ENCODE measurements at regions not wholly inside any gene's neighbourhood (a gene's known extent, or its start where the extent isn't known, plus 50 kb on each side); places are given as distances from the start of the nearest gene placed in this dataset.

DNA sequence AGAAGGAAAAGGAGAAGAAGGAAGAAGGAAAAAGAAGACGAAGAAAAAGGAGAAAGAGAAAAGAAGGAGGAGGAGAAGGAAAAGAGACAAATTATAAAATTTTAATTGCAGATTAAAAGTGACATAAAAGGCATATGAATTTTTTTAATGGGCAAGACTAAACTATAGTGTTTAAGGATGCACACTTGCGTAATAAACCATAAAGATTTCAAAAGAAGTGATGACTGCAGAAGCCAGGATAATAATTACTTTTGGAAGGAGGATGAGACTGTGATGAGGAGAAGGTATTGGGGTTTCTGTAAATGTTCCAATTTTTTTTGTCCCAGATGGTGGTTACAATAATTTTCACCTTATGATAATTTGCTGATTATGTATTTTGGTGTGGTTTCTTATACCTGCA lies 243.1 kb upstream of the PKN2 start:
- TF ChIP-seq, protein P1, sequence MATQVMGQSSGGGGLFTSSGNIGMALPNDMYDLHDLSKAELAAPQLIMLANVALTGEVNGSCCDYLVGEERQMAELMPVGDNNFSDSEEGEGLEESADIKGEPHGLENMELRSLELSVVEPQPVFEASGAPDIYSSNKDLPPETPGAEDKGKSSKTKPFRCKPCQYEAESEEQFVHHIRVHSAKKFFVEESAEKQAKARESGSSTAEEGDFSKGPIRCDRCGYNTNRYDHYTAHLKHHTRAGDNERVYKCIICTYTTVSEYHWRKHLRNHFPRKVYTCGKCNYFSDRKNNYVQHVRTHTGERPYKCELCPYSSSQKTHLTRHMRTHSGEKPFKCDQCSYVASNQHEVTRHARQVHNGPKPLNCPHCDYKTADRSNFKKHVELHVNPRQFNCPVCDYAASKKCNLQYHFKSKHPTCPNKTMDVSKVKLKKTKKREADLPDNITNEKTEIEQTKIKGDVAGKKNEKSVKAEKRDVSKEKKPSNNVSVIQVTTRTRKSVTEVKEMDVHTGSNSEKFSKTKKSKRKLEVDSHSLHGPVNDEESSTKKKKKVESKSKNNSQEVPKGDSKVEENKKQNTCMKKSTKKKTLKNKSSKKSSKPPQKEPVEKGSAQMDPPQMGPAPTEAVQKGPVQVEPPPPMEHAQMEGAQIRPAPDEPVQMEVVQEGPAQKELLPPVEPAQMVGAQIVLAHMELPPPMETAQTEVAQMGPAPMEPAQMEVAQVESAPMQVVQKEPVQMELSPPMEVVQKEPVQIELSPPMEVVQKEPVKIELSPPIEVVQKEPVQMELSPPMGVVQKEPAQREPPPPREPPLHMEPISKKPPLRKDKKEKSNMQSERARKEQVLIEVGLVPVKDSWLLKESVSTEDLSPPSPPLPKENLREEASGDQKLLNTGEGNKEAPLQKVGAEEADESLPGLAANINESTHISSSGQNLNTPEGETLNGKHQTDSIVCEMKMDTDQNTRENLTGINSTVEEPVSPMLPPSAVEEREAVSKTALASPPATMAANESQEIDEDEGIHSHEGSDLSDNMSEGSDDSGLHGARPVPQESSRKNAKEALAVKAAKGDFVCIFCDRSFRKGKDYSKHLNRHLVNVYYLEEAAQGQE (IDR thresholded peaks at IDR 0.05) = no peak
- no peak for TF ChIP-seq RAD21 (IDR thresholded peaks at IDR 0.05)
- TF ChIP-seq, protein P2, sequence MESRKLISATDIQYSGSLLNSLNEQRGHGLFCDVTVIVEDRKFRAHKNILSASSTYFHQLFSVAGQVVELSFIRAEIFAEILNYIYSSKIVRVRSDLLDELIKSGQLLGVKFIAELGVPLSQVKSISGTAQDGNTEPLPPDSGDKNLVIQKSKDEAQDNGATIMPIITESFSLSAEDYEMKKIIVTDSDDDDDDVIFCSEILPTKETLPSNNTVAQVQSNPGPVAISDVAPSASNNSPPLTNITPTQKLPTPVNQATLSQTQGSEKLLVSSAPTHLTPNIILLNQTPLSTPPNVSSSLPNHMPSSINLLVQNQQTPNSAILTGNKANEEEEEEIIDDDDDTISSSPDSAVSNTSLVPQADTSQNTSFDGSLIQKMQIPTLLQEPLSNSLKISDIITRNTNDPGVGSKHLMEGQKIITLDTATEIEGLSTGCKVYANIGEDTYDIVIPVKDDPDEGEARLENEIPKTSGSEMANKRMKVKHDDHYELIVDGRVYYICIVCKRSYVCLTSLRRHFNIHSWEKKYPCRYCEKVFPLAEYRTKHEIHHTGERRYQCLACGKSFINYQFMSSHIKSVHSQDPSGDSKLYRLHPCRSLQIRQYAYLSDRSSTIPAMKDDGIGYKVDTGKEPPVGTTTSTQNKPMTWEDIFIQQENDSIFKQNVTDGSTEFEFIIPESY (IDR thresholded peaks at IDR 0.05) = no peak
- no peak for TF ChIP-seq TAF1 (conservative IDR thresholded peaks at IDR 0.05)
- no peak for TF ChIP-seq SP1 (IDR thresholded peaks at IDR 0.05)
- no peak for TF ChIP-seq FOXA1 (IDR thresholded peaks at IDR 0.05)
- TF ChIP-seq NR2F2 (IDR thresholded peaks at IDR 0.05) = no peak
- no peak for TF ChIP-seq GABPA (IDR thresholded peaks at IDR 0.05 in 1 of 2, conservative IDR thresholded peaks at IDR 0.05 in 1 of 2)
- TF ChIP-seq JUND (IDR thresholded peaks at IDR 0.05) = no peak
- TF ChIP-seq, protein P3, sequence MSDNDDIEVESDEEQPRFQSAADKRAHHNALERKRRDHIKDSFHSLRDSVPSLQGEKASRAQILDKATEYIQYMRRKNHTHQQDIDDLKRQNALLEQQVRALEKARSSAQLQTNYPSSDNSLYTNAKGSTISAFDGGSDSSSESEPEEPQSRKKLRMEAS (IDR thresholded peaks at IDR 0.05) = no peak
- Histone ChIP-seq H3K4me1 (ENCODE audit: control insufficient read depth in 4 of 4, insufficient read depth in 4 of 4, low read length in 3 of 4) (no peaks in the 10 kb centered on the region), H3K4me3 (ENCODE audit: low read depth in 1 of 3, low read length in 3 of 3) (no peak overlapping the region), H3K9ac (ENCODE audit: low read depth in 1 of 2, low read length in 2 of 2) (no peak overlapping the region), H3K27ac (ENCODE audit: low read depth in 1 of 2, low read length in 2 of 2) (no peak overlapping the region), H3K9me3 (ENCODE audit: control insufficient read depth in 4 of 4, low read length in 3 of 4) (no peaks in the 10 kb centered on the region), H3K36me3 (ENCODE audit: control insufficient read depth in 4 of 4, insufficient read depth in 3 of 4, low read depth in 1 of 4, low read length in 3 of 4) (no peaks in the 10 kb centered on the region), H3K27me3 (ENCODE audit: control insufficient read depth in 4 of 4, insufficient read depth in 4 of 4, low read length in 3 of 4) (no peaks in the 10 kb centered on the region)
- DNase-seq (ENCODE audit: low spot score) = no peak
- 81% methylated on average over 2 of the region's 2 CpGs for WGBS

DNA sequence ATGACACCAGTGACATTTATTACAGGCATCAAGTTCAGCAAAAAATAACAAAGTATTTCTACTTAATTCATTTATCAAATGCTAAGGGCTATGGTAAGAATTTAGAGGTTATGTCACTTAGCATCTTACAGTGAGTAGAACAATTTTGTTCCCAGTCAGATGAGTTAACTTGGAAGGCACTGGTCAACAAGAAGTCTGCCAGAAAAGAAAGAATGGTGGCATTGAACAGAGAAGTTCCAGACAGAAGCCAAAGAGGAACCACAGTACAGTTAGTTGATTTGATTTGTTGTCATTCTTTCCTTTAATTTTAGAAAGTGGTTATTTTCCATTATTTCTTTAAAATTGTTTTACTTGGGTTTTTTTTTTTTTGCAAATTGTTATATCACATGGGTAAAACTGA lies 232.2 kb upstream of the PKN2 start:
- Histone ChIP-seq H3K4me3 (ENCODE audit: low read depth in 1 of 3, low read length in 3 of 3) (no peak overlapping the region), H3K9ac (ENCODE audit: low read depth in 1 of 2, low read length in 2 of 2) (no peak overlapping the region)
- TF ChIP-seq JUND (IDR thresholded peaks at IDR 0.05) = no peak
- TF ChIP-seq FOXA1 (IDR thresholded peaks at IDR 0.05) = no peak
- TF ChIP-seq RAD21 (IDR thresholded peaks at IDR 0.05) = no peak
- TF ChIP-seq HNF4G (IDR thresholded peaks at IDR 0.05) = no peak
- TF ChIP-seq TAF1 (conservative IDR thresholded peaks at IDR 0.05) = no peak
- TF ChIP-seq RXRA (IDR thresholded peaks at IDR 0.05) = no peak
- no peak for TF ChIP-seq NR2F2 (IDR thresholded peaks at IDR 0.05)
- TF ChIP-seq, protein P1 (IDR thresholded peaks at IDR 0.05) = no peak
- TF ChIP-seq, protein P2 (IDR thresholded peaks at IDR 0.05) = no peak
- TF ChIP-seq, protein P4, sequence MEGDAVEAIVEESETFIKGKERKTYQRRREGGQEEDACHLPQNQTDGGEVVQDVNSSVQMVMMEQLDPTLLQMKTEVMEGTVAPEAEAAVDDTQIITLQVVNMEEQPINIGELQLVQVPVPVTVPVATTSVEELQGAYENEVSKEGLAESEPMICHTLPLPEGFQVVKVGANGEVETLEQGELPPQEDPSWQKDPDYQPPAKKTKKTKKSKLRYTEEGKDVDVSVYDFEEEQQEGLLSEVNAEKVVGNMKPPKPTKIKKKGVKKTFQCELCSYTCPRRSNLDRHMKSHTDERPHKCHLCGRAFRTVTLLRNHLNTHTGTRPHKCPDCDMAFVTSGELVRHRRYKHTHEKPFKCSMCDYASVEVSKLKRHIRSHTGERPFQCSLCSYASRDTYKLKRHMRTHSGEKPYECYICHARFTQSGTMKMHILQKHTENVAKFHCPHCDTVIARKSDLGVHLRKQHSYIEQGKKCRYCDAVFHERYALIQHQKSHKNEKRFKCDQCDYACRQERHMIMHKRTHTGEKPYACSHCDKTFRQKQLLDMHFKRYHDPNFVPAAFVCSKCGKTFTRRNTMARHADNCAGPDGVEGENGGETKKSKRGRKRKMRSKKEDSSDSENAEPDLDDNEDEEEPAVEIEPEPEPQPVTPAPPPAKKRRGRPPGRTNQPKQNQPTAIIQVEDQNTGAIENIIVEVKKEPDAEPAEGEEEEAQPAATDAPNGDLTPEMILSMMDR (IDR thresholded peaks at IDR 0.05; ENCODE audit: low read depth, low read length, missing input control) = no peak
- no peak for TF ChIP-seq GABPA (IDR thresholded peaks at IDR 0.05 in 1 of 2, conservative IDR thresholded peaks at IDR 0.05 in 1 of 2)
- TF ChIP-seq FOXA2 (IDR thresholded peaks at IDR 0.05) = no peak
- TF ChIP-seq, protein P5, sequence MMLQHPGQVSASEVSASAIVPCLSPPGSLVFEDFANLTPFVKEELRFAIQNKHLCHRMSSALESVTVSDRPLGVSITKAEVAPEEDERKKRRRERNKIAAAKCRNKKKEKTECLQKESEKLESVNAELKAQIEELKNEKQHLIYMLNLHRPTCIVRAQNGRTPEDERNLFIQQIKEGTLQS (IDR thresholded peaks at IDR 0.05) = no peak

More for the DNA sequence above, 232.2 kb upstream of the PKN2 start:
- no peaks in the 10 kb centered on the region for H3K27me3 ChIP-seq (ENCODE audit: control insufficient read depth in 4 of 4, insufficient read depth in 4 of 4, low read length in 3 of 4)
- H3K4me1 ChIP-seq (ENCODE audit: control insufficient read depth in 4 of 4, insufficient read depth in 4 of 4, low read length in 3 of 4) = no peaks in the 10 kb centered on the region
- no peaks in the 10 kb centered on the region for H3K36me3 ChIP-seq (ENCODE audit: control insufficient read depth in 4 of 4, insufficient read depth in 3 of 4, low read depth in 1 of 4, low read length in 3 of 4)
- no peak for DNase-seq (ENCODE audit: low spot score)
- no peaks in the 10 kb centered on the region for H3K9me3 ChIP-seq (ENCODE audit: control insufficient read depth in 4 of 4, low read length in 3 of 4)
- no peak overlapping the region for H3K27ac ChIP-seq (ENCODE audit: low read depth in 1 of 2, low read length in 2 of 2)
